HG03097 (cell line): ENCODE measurements at regions not wholly inside any gene's neighbourhood (a gene's known extent, or its start where the extent isn't known, plus 50 kb on each side); places are given as distances from the start of the nearest gene placed in this dataset.
"Not testable (repeated sequence)": the region's sequence is repeated elsewhere in the genome, so short reads cannot be mapped to it uniquely, and the experiment has no call there.

Source experiments
- ATAC-seq: cut with Tn5 transposase; IDR thresholded peaks from one replicate; pipeline ENCODE4 v1.9.1; 2021; ENCODE audit not compliant: unreplicated experiment, low FRiP score

DNA sequence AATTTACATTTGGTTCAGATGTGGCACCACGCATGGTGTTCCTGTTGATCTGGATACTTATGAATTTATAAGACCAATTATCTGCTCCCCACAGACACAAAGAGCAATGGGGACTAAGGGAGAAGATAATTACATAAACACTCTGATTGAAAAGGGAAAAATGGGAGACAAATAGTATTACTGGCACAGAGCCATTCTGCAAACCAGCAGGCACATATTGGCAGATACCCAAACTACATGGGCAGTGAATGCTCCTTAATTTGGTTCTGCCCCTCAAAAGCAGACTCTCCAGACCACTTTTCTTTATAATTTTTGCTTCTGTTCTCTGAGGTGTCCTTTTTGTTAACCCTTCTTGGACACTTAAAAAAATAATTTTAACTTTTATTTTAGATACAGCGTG lies 1674.2 kb downstream of the PCDH9 start:
- ATAC-seq = no peak

DNA sequence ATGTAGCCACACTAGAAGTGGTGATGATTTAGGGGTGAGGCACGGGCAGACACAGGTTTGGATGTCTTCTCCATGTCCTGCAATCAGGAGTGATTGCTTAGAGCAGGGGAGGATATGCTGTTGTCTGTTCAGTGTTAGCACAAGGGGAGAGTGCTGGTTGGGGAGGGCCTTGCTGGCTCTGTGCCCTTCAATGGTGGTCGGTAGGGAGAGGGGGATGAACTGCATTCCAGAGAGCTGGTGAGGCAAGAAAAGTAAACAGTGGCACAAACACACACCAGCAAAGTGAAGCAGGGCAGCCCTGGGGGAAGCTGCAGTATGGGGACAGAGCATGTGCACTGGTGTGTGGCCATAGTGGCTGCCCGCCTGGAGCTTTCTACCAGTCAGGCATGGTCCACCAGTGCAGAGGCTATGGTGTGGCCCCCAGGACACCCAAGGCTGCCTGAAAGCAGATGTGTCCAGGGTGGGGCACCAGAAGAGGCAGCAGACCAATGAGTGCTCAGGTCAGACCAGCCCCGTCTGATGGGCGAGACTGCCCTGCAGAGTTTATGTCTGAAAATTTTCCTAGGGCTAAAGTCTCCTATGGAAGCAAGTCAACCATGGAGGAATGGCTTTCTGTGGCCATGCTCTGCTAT lies 1676.9 kb downstream of the PCDH9 start:
- ATAC-seq = no peak

GRCh38 chr13:65551208-65551607 lies 1678.9 kb downstream of the PCDH9 start:
- ATAC-seq = no peak

DNA sequence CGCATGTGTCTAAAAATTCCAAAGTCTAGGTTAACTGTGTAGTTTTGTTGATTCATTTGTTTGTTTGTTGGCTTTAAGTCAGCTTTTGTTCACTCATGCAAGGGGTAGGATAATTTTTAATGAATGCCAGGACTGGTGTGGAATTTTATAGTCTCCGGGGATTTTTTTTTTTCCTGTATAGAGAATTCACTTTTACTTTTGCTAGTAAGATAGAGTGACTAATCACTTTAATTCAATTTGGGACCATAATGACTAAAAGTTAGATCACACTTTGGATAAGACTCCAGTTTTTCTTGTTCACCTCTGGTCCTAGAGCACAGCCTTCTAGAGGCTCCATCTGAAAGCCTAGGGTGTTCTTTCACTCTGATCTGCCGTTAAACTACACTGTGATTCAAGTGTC lies 1690.0 kb downstream of the PCDH9 start:
- ATAC-seq = no peak

DNA sequence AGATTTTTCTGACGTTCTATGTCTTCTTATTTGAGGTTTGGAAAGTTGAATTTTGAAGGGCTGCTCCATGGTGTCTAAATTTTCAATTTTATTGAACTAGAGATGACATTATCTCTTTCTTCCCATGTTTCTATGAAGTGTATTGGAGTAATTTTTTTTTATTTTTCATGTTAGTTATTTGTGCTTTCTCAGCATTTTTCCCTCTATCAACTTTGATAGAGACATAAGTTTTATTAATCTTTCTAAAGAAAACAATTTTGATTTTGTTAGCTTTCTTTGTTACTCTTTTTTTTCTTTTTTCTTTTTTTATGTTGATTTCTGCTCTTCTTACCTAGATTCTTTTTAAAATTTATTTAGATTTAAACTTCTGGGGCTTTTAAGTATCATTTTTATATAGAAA lies 1694.8 kb downstream of the PCDH9 start:
- no peak for ATAC-seq

DNA sequence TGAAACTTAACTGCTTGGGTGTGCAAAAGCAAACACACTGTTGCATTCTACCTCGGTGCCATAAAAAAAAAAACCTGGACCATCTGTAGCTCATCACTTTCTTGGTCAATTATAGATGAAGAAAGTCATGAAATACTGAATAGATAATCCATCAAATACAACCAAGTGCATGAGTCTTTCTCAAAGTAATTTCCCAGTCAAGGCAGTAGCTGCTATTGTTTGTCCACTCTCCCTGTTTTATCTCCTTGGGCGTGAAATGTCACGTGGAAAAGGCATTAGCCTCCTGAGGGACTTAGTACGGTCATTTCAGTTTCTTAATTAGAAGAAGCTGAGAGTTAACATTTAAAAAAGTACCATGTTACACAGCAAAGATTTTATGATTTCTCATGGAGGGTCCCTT lies 1697.9 kb downstream of the PCDH9 start:
- no peak for ATAC-seq

DNA sequence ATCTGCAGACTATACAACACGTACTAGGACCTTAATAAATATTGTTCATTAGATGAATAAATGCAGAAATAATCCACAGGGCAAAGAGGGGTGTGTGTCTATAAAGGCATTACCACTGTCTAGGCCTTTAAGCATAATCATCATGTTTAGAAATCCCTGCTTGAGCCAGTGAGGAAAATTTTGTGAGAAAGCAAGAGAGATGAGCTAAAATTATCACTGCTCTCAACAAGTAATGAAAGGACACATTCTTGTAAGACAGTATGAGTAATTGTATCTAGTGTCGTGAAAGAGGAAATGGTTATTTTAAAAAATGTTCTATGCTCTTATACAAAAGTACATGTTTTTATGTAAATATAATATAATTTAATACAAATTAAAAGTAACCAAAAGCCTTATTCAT lies 1699.4 kb downstream of the PCDH9 start:
- no peak for ATAC-seq

- no peak for ATAC-seq
Measured at GRCh38 chr13:65529541-65529940, 1700.6 kb downstream of the PCDH9 start.

DNA sequence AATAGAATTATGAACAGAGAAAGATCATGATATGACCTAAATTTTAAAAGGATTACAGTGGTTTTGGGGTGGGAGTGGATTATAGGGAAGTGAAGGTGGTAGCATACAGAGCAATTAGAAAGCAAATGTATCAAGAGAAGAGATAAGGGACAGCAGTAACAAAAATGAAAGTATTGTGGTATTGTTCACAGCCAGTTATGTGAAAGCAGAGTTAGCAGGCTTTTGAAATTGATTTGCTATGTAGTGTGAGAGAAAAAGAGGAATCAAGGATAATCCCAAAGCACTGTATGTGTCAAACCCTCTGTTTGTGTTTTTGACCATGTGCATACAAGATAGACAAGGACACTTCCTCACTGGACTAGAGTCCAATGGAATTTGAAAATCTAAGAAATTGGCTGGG lies 1721.4 kb downstream of the PCDH9 start:
- no peak for ATAC-seq

DNA sequence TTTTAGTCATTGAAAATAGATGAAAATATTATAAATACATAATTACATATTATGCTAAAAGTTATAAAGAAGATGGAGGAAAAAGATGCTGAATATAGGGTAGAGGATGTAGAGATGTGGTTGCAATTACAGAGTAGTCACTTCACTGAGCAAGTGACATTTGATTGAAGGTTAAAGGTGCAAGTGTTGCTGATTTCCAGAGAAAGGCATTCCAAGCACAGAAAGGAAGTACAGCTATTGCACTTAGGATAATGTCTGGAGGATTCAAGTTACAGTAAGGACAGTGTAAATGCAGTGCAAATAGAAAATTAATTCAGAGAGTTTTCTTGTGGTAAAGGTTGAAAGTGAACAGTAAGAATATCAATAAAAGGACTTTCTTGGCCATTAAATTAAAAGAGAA lies 1721.8 kb downstream of the PCDH9 start:
- no peak for ATAC-seq

- no peak for ATAC-seq
Measured at GRCh38 chr13:65505941-65506340, 1724.2 kb downstream of the PCDH9 start.

DNA sequence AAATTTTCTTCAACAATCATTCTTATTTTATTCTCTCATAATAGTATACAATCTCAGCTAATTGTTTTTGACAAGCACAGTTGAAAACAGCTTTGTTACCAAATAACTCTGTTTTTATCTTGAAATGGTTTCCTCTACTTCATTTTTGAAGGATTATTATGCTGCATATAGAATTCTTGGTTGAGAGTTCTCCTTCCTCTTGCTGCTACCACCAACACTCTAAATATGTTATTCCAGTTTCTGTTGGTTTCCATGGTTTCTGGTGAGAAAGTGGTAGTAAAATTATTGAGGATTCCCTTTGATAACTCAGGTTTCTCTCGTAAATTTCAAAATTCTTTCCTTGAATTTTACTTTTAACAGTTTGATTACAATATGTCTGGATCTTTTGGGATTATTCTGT lies 1725.9 kb downstream of the PCDH9 start:
- ATAC-seq = no peak

GRCh38 chr13:65500481-65500880 lies 1729.7 kb downstream of the PCDH9 start:
- ATAC-seq = no peak

DNA sequence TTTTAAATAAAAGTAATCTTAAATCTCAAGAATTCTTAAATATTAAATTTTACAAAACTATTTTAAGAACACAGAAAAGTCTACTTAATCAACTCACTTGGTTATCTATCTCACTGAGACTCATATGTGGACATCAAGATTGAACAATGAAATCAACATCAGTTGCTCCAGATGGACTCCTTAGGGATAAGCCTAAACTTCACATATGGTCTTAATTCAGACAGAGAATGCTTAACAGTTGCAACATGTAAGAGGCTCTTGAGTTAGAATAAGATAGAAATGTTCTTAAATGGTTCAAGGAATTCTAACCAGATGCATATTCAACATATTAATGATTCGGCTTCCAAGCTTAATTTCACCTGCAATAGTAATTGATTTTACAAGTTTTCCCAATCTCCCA lies 1730.9 kb downstream of the PCDH9 start:
- ATAC-seq = no peak

- no peak for ATAC-seq
Measured at GRCh38 chr13:65497265-65497664, 1732.9 kb downstream of the PCDH9 start.

DNA sequence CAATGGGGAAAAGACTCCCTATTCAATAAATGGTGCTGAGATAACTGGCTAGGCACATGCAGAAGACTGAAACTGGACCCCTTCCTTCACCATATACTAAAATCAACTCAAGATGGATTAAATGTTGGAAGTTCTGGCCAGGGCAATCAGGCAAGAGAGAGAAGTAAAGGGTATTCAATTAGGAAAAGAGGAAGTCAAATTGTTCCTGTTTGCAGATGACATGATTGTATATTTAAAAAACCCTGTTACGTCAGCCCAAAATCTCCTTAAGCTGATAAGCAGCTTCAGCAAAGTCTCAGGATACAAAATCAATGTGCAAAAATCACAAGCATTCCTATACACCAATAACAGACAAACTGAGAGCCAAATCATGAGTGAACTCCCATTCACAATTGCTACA lies 1739.4 kb downstream of the PCDH9 start:
- not testable (repeated sequence) for ATAC-seq

GRCh38 chr13:65488606-65489005 lies 1741.5 kb downstream of the PCDH9 start:
- ATAC-seq = no peak

- no peak for ATAC-seq
Measured at GRCh38 chr13:65479692-65480091, 1750.4 kb downstream of the PCDH9 start.

DNA sequence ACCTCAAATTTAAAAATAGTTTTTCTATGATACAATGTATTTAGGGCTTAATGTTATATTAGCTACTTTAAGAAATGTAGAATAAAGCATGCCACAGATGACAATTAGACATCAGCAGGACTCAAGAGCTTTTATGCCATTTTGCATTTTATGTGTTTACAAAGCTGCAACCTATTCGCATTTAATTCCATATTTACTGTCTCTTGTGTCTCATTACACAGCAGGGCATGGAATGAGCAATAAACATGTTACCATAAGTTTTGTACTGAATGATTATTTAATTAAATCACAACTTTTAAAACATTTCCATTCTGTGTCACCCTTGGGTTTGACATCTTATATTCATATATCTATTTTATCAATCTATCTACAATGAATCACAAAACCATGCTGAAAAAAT lies 1756.9 kb downstream of the PCDH9 start:
- no peak for ATAC-seq

DNA sequence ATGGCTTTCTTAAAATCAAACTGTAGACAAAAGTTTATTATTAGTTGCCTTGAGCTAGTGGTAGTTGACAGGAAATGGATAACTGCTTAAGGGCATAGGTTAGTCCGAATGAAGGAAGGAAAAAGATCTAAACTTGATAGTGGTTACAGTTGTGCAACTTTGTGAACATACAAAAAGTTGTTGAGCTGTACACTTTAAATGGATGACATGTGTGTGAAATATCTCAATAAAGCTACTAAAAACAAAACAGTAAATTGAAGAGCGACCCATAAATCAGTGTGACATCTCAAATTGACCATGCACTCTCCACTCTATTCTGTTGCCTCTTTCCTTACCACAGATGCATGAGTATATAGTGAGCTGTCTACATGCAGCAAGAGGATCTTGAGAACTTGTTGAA lies 1757.8 kb downstream of the PCDH9 start:
- ATAC-seq = no peak

- ATAC-seq = no peak
Measured at GRCh38 chr13:65470781-65471180, 1759.4 kb downstream of the PCDH9 start.

DNA sequence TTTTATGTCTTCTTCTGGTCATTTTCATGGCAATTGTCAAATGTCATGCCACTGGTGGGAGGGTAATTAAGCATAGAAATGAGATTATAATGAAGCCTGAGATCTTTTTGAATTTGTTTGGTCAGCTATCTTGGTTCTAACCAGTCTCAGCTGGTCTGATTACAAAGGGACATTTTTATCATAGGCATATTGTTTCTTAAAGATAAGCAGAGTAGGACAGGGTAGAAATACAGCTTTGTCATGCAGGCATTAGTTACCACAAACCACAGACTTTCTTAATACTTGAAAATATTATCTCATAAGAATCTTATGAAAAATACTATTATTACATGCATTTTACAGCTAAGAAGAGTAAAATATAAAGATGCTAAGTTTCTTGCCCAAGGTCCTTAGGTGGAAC lies 1761.5 kb downstream of the PCDH9 start:
- ATAC-seq = no peak

DNA sequence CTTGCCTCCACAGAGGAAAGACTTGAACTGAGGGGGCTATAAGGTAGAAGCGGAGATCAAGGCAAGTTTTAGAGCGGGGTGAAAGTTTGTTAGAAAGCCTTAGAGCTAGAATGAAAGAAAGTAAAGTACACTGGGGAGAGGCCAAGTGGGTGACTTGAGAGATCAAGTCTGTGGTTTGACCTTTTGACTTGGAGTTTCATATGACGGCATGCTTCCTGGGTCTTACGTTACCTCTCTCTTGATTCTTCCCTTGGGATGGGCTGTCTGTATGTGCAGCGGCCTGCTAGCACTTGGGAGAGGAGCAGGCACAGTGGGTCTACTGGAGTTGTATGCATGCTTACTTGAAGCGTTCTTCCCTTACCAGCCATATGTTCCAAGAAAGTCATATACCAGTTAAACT lies 1768.5 kb downstream of the PCDH9 start:
- ATAC-seq = no peak
